Hepatocyte (in vitro differentiated cells): ENCODE measurements at regions not wholly inside any gene's neighbourhood (a gene's known extent, or its start where the extent isn't known, plus 50 kb on each side); places are given as distances from the start of the nearest gene placed in this dataset.

Source experiments
- DNase-seq: peaks from one replicate; pipeline ENCODE4 v3.0.0-alpha.2; 2016; ENCODE audit warnings: low spot score
- H2AFZ ChIP-seq: fragments of 200-600 bp; sonication (generic); 2 replicates; pipeline ENCODE4 v1.6.0; 2016; ENCODE audit warnings: antibody characterized with exemption, mild to moderate bottlenecking
- H3K27ac ChIP-seq: fragments of 200-600 bp; sonication (generic); 2 replicates; pipeline ENCODE4 v1.5.1; 2016; ENCODE audit warnings: mild to moderate bottlenecking
- H3K27me3 ChIP-seq: fragments of 200-600 bp; sonication (generic); 2 replicates; pipeline ENCODE4 v1.6.1; 2016
- H3K36me3 ChIP-seq: fragments of 200-600 bp; sonication (generic); replicated peaks from 2 replicates; pipeline ENCODE4 v1.5.1; 2016; ENCODE audit warnings: low read depth; ENCODE audit not compliant: insufficient read depth
- H3K4me1 ChIP-seq: fragments of 200-600 bp; sonication (generic); 2 replicates; pipeline ENCODE4 v1.5.1; 2016; ENCODE audit warnings: mild to moderate bottlenecking, moderate library complexity; ENCODE audit not compliant: insufficient read depth
- H3K4me2 ChIP-seq: fragments of 200-600 bp; sonication (generic); 2 replicates; pipeline ENCODE4 v1.6.0; 2016
- H3K4me3 ChIP-seq: fragments of 200-600 bp; sonication (generic); 2 replicates; pipeline ENCODE4 v1.5.1; 2016; ENCODE audit warnings: mild to moderate bottlenecking
- H3K79me2 ChIP-seq: fragments of 200-600 bp; sonication (generic); 2 replicates; pipeline ENCODE4 v1.6.0; 2017; ENCODE audit warnings: mild to moderate bottlenecking
- H3K9me2 ChIP-seq: fragments of 200-600 bp; sonication (generic); replicated peaks from 2 replicates; pipeline ENCODE4 v1.6.0; 2017; ENCODE audit warnings: mild to moderate bottlenecking; ENCODE audit not compliant: insufficient read depth
- H3K9me3 ChIP-seq: fragments of 200-600 bp; sonication (generic); 2 replicates; pipeline ENCODE4 v1.5.1; 2016; ENCODE audit warnings: low read depth, mild to moderate bottlenecking
- H4K20me1 ChIP-seq: fragments of 200-600 bp; sonication (generic); 2 replicates; pipeline ENCODE4 v1.6.0; 2016; ENCODE audit warnings: mild to moderate bottlenecking; ENCODE audit not compliant: insufficient read depth, poor library complexity, severe bottlenecking
- EZH2 ChIP-seq: fragments of 200-600 bp; sonication (generic); IDR thresholded peaks from 2 replicates; pipeline ENCODE4 v1.6.1; 2016; ENCODE audit warnings: antibody characterized with exemption, mild to moderate bottlenecking, borderline replicate concordance
- EZH2phosphoT487 ChIP-seq: fragments of 200-600 bp; sonication (generic); IDR thresholded peaks from one replicate; pipeline ENCODE4 v1.6.1; 2018; ENCODE audit warnings: antibody characterized with exemption, mild to moderate bottlenecking, low read depth, moderate library complexity; ENCODE audit not compliant: unreplicated experiment, severe bottlenecking
- WGBS: methylation state at CpG from one replicate; pipeline ENCODE4 v1.1.6; 2016; ENCODE audit warnings: low lambda C conversion rate; ENCODE audit errors: missing lambda C conversion rate; 5-methylcytosine and 5-hydroxymethylcytosine counted together
- TF ChIP-seq, protein P1 (sequence below): fragments of 200-600 bp; sonication (generic); IDR thresholded peaks from 2 replicates; pipeline ENCODE4 v1.5.1; 2016; ENCODE audit warnings: antibody characterized with exemption, mild to moderate bottlenecking; ENCODE audit not compliant: poor library complexity

DNA sequence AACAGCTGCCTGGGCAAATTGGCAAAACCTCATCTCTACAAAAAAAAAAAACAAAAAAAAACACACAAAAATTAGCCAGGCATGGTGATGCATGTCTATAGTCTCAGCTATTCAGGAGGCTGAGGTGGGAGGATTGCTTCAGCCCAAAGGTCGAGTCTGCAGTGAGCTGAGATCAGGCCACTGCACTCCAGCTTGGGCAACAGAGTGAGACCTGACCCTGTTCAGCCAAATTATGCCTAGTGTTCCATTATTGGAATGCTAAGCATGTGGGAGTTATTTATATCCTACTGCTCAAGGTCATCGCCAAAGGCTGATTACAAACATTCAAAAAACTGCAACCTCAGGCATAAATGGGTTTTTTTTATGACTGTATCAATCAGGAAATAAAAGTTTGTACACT is 1251.0 kb upstream of the PCDH9 start:
- H3K27me3 ChIP-seq, result no peaks in the 10 kb centered on the region
- H3K9me3 ChIP-seq, result no peaks in the 10 kb centered on the region
- no peaks in the 10 kb centered on the region for H3K79me2 ChIP-seq
- DNase-seq, result no peak
- TF ChIP-seq EZH2phosphoT487, result no peak
- TF ChIP-seq, protein P1, sequence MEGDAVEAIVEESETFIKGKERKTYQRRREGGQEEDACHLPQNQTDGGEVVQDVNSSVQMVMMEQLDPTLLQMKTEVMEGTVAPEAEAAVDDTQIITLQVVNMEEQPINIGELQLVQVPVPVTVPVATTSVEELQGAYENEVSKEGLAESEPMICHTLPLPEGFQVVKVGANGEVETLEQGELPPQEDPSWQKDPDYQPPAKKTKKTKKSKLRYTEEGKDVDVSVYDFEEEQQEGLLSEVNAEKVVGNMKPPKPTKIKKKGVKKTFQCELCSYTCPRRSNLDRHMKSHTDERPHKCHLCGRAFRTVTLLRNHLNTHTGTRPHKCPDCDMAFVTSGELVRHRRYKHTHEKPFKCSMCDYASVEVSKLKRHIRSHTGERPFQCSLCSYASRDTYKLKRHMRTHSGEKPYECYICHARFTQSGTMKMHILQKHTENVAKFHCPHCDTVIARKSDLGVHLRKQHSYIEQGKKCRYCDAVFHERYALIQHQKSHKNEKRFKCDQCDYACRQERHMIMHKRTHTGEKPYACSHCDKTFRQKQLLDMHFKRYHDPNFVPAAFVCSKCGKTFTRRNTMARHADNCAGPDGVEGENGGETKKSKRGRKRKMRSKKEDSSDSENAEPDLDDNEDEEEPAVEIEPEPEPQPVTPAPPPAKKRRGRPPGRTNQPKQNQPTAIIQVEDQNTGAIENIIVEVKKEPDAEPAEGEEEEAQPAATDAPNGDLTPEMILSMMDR, result no peak
- no peak for TF ChIP-seq EZH2
- no peak overlapping the region for H3K27ac ChIP-seq
- H3K36me3 ChIP-seq, result no peaks in the 10 kb centered on the region
- no peaks in the 10 kb centered on the region for H3K4me1 ChIP-seq
- no peak overlapping the region for H3K4me3 ChIP-seq
- H3K4me2 ChIP-seq, result no peak overlapping the region
- WGBS, result 65% methylated on average over 2 of the region's 2 CpGs
- H4K20me1 ChIP-seq, result no peaks in the 10 kb centered on the region
- H2AFZ ChIP-seq, result no peak overlapping the region
- H3K9me2 ChIP-seq, result no peaks in the 10 kb centered on the region

DNA sequence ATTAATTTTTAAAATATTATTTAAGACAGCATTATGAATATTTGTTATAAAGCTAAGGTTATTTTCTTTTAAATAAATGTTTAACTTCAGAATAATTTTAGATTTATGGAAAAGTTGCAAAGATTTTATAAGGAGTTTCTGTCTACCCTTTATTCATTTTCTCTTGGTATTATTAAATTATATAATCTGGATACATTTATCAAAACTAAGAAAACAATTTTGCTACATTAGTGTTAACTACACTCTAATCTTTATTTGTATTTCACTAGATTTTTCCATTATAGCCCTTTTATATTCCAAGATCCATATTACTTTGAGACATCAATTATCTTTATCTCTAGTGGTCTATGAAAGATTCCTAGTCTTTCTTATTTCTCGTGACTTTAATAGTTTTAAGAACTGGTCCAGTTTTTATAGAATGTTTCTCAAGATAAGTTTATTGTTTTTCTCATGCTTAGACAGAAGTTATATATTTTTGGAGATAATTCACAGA is 1243.7 kb upstream of the PCDH9 start:
- no peak for DNase-seq
- Histone ChIP-seq H3K9me3 (no peaks in the 10 kb centered on the region), H3K9me2 (no peaks in the 10 kb centered on the region), H3K4me2 (no peak overlapping the region), H2AFZ (no peak overlapping the region), H3K27ac (no peak overlapping the region), H3K4me3 (no peak overlapping the region), H3K4me1 (no peaks in the 10 kb centered on the region), H3K27me3 (no peaks in the 10 kb centered on the region), H3K79me2 (no peaks in the 10 kb centered on the region), H4K20me1 (no peaks in the 10 kb centered on the region), H3K36me3 (no peaks in the 10 kb centered on the region)
- TF ChIP-seq EZH2 (no peak), EZH2phosphoT487 (no peak)
- TF ChIP-seq, protein P1, result no peak
- 80% methylated on average over 1 of the region's 1 CpG for WGBS

DNA sequence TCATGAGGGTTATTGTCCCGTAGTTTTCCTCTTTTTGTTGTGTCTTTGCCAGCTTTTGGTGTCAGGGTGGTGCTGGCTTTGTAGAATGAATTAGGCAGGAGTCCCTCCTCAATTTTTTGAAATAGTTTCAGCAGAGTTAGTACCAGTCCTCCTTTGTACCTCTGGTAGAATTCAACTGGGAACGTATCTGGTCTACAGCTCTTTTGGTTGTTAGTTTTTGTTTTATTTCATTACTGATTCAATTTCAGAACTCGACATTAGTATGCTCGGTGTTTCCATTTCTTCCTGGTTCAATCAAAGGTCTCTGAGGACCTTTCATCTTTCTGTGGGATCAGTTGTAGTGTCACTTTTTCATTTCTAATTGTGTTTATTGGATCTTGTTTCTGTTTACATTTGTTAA is 1237.0 kb upstream of the PCDH9 start:
- no peak for DNase-seq
- WGBS, result 73% methylated on average over 4 of the region's 4 CpGs
- Histone ChIP-seq H3K79me2 (no peaks in the 10 kb centered on the region), H3K4me3 (no peak overlapping the region), H3K9me3 (no peaks in the 10 kb centered on the region), H3K36me3 (no peaks in the 10 kb centered on the region), H3K4me1 (no peaks in the 10 kb centered on the region), H3K4me2 (no peak overlapping the region), H2AFZ (no peak overlapping the region), H3K27ac (no peak overlapping the region), H3K9me2 (no peaks in the 10 kb centered on the region), H3K27me3 (no peaks in the 10 kb centered on the region), H4K20me1 (no peaks in the 10 kb centered on the region)
- TF ChIP-seq, protein P1, result no peak
- no peak for TF ChIP-seq EZH2phosphoT487
- TF ChIP-seq EZH2, result no peak

DNA sequence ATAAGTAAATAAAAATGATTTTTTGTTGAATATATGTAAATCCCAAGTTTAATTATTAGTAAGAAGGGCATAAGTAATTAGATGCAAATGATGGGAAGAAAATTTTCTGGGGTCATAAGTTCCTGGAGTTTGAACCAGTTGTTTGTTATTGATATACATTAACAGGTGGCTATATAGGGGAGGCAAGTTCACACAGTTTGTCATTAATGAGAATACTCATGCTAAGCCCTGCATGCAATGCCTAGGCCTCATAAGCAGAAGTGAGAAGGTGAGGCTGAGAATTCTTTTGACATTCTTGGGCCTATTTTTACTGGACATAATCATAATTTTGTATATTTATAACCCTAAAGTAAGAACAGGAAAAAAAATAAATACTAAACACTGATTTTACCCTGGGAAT is 1210.7 kb upstream of the PCDH9 start:
- H3K79me2 ChIP-seq, result no peaks in the 10 kb centered on the region
- no peaks in the 10 kb centered on the region for H3K9me3 ChIP-seq
- H3K27me3 ChIP-seq, result no peaks in the 10 kb centered on the region

More for the DNA sequence above, 1210.7 kb upstream of the PCDH9 start:
- H3K27ac ChIP-seq, result no peak overlapping the region
- TF ChIP-seq EZH2phosphoT487 (no peak), EZH2 (no peak)
- TF ChIP-seq, protein P1, result no peak
- H3K4me3 ChIP-seq, result no peak overlapping the region
- no peaks in the 10 kb centered on the region for H3K36me3 ChIP-seq
- no peak overlapping the region for H3K4me2 ChIP-seq
- no peaks in the 10 kb centered on the region for H3K4me1 ChIP-seq
- DNase-seq, result no peak
- no peaks in the 10 kb centered on the region for H4K20me1 ChIP-seq
- no peak overlapping the region for H2AFZ ChIP-seq
- H3K9me2 ChIP-seq, result no peaks in the 10 kb centered on the region
